Uterus (tissue), 2 donors: ENCODE measurements at regions not wholly inside any gene's neighbourhood (a gene's known extent, or its start where the extent isn't known, plus 50 kb on each side); places are given as distances from the start of the nearest gene placed in this dataset.

Experiments
- POLR2A ChIP-seq, 2 donors: fragments of 450-650 bp; IDR thresholded peaks; one replicate each; pipeline ENCODE4 v1.6.1; 2016; ENCODE audit warnings: antibody characterized with exemption in 2 of 2, mild to moderate bottlenecking in 1 of 2, moderate library complexity in 1 of 2
- TF ChIP-seq, protein P1 (sequence below), 4 experiments: fragments of 200-600 bp in 2 of 4; fragments of 450-650 bp in 2 of 4; sonication (generic) in 2 of 4; IDR thresholded peaks; one replicate each; pipeline ENCODE4 v1.5.1; 2016 to 2019; ENCODE audit warnings: antibody characterized with exemption in 4 of 4, mild to moderate bottlenecking in 2 of 4, moderate library complexity in 1 of 4

DNA sequence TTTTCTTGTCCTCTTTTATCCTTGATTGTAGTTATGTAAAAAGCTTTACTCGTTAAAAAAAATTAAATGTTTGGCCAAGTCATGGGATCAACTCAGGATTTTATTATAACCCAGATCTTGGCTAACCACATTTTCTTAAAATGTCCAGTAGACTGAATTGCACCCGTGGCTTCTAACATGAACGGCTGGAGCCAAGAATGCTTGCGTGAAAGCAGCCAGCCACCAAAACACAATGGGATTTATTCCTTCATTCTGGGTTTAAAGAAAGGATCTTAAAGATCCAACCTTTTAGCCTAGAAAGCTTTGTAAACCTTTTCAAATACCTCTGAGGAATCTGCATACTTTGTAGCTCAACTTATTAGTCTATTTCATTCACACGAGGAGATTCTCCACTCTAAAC, 404.4 kb downstream of the USP25 start:
- TF ChIP-seq, protein P1, sequence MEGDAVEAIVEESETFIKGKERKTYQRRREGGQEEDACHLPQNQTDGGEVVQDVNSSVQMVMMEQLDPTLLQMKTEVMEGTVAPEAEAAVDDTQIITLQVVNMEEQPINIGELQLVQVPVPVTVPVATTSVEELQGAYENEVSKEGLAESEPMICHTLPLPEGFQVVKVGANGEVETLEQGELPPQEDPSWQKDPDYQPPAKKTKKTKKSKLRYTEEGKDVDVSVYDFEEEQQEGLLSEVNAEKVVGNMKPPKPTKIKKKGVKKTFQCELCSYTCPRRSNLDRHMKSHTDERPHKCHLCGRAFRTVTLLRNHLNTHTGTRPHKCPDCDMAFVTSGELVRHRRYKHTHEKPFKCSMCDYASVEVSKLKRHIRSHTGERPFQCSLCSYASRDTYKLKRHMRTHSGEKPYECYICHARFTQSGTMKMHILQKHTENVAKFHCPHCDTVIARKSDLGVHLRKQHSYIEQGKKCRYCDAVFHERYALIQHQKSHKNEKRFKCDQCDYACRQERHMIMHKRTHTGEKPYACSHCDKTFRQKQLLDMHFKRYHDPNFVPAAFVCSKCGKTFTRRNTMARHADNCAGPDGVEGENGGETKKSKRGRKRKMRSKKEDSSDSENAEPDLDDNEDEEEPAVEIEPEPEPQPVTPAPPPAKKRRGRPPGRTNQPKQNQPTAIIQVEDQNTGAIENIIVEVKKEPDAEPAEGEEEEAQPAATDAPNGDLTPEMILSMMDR (IDR thresholded peaks at IDR 0.05), result no peak
- TF ChIP-seq POLR2A (IDR thresholded peaks at IDR 0.05), result no peak
